HG02885 (cell line): ENCODE measurements at regions not wholly inside any gene's neighbourhood (a gene's known extent, or its start where the extent isn't known, plus 50 kb on each side); places are given as distances from the start of the nearest gene placed in this dataset.
"Not testable (repeated sequence)": the region's sequence is repeated elsewhere in the genome, so short reads cannot be mapped to it uniquely, and the experiment has no call there.

Source experiments
- ATAC-seq: cut with Tn5 transposase; IDR thresholded peaks from one replicate; pipeline ENCODE4 v1.9.1; 2021; ENCODE audit warnings: mild to moderate bottlenecking; ENCODE audit not compliant: unreplicated experiment, poor library complexity

DNA sequence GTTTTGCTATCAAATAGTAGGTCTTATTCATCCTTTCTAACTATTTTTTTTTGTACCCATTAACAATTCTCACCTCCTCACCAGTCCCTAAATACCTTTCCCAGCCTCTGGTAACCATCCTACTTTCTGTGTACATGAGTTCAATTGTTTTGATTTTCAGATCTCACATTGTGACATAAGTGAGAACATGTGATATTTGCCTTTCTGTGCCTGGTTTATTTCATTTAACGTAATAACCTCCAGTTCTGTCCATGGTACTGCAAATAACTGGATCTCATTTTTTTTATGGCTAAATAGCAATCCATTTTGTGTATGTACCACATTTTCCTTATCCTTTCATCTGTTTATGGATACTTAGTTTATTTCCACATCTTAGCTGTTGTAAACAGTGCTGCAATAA lies 181.9 kb upstream of the KIF2B start:
- no peak for ATAC-seq

DNA sequence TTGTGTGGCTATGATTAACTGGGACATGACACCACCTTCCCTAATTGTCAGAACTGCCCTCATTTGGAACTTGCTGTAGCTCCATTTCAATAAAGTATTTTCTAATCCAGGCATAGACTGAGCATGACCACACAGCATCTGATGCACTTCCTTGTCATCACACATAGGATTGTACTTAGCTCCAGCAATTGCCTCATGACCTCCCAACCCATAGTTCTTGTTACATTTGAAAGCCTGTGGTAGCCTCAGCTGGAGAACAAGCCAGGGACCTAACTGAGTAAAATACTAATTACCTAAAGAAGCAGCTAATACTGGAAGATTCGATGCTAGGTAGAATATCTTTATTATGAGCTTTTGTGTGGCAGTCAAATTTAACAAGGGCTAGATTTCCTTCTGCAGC lies 187.3 kb upstream of the KIF2B start:
- ATAC-seq, result no peak

GRCh38 chr17:53633856-53634255 lies 188.9 kb upstream of the KIF2B start:
- ATAC-seq, result no peak

DNA sequence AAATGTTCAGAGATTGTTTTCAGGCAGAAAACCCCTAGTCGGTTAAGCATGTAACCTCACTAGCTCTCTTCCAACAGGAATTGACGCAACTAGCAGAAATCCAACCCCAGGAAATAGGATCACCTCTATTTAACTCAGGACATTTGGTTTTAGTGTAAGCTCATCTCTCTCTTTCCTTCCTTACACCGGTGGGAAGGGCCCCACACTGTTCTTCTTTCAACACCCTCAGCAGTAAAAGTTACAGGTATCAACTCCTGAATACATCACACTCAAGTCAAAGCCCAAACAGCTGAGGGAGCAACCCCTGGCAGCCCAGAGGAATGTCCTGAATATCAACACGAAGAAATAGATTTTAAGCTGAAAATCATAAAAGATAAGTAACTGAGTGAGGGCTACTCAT lies 191.2 kb upstream of the KIF2B start:
- no peak for ATAC-seq

GRCh38 chr17:53630638-53631037 lies 192.1 kb upstream of the KIF2B start:
- ATAC-seq, result no peak

DNA sequence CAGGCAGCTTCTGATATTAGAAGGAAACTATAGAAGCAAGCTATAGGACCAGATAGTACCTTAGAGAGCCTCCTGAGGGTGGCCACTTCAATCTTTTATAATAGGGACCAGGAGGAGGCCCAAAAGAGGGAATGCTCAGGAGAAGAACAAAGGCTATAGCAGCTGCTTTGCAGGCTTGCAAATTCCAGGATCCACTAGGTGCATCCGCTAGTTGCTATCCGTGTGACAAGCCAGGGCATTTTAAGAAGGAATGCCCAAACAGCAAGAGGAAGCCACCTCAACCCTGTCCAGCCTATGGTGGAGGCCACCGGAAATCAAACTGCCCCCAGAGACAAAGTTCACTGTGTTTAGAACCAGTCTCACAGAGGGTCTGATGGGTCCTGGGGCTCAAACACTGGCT lies 192.6 kb upstream of the KIF2B start:
- ATAC-seq, result no peak

- ATAC-seq, result no peak
Observed at GRCh38 chr17:53629188-53629587, 193.5 kb upstream of the KIF2B start.

- ATAC-seq, result no peak
Observed at GRCh38 chr17:53628011-53628410, 194.7 kb upstream of the KIF2B start.

DNA sequence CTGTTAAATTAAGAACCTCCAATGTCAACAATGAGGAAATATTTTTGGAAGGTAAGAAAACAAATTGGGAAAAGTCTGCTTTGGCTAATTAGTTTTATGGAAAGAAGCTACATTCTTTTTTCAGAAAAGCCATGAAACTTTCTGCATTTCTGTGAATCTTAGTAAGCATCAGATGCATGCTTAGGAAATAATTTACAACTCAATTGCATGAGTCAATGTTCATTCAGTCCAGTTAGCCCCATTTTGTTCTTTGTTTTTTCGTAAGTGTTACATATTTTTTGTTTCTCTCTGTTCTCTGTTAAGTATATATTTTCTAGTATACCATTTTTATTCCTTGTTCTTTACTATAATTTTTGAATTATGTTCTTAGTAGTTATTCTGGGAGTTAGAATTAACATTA lies 195.2 kb upstream of the KIF2B start:
- no peak for ATAC-seq

- ATAC-seq, result no peak
Observed at GRCh38 chr17:53626286-53626685, 196.4 kb upstream of the KIF2B start.

- no peak for ATAC-seq
Observed at GRCh38 chr17:53619025-53619424, 203.7 kb upstream of the KIF2B start.

DNA sequence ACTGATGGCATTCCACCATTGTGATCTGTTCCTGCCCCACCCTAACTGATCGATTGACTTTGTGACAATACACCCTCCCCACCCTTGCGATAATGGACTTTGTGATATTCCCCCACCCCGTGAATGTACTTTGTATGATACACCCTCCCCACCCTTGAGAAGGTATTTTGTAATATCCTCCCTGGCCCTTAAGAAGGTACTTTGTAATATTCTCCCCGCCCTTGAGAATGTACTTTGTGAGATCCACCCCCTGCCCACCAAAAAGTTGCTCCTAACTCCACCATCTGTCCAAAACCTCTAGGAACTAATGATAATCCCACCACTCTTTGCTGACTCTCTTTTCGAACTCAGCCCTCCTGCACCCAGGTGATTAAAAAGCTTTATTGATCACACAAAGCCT lies 214.5 kb upstream of the KIF2B start:
- ATAC-seq, result not testable (repeated sequence)

GRCh38 chr17:53607475-53607874 lies 215.3 kb upstream of the KIF2B start:
- ATAC-seq, result no peak

DNA sequence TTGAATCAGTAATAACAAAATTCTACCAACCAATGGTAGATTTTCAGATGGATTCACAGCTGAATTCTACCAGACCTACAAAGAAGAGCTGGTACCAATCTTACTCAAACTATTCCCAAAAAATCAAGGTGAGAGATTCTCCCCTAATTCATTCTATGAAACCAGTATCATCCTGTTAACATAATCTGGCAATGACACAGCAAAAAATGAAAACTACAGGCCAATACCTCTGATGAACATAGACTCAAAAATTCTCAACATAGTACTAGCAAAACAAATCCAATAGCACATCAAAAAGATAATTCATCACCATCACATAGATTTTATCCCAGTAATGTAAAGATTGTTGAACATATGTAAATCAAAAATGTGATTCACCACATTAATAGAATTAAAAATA lies 234.4 kb upstream of the KIF2B start:
- ATAC-seq, result no peak

GRCh38 chr17:53574038-53574437 lies 248.7 kb upstream of the KIF2B start:
- no peak for ATAC-seq

DNA sequence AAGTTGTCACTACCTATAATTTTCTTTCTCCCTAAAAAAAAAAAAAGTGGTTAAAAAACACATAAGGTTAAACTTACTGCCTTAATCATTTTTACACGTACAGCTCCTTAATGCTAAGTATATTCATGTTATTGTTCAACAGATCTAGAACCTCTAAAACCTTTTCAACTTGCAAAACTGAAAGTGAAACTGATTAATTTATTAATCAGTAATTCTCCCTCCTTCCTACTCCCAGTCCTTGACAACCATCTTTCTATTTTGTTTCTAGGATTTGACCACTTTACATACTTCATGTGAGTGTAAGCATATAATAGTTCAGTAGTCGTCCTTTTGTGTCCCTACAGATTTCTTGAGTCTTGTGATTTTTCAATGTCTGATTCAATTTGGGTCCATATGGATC lies 251.4 kb upstream of the KIF2B start:
- ATAC-seq, result no peak

- ATAC-seq, result no peak
Observed at GRCh38 chr17:53570731-53571130, 252.0 kb upstream of the KIF2B start.

- ATAC-seq, result no peak
Observed at GRCh38 chr17:53560953-53561352, 261.8 kb upstream of the KIF2B start.

DNA sequence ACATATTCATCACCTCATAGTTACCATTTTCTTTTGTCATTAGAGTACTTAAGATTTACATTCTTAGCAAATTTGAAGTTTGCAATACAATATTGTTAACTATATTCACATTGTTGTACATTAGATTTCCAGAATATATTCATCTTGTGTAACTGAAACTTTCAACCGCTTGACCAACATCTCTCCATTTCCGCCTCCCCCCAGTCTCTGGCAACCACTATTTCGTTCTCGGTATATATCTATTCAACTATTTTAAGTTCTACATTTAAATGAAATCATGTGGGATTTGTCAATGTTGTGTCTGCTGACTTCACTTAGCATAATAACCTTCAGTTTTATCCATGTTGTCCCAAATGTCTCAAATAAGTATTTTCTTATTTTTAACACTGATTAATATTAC lies 274.5 kb upstream of the KIF2B start:
- ATAC-seq, result no peak

DNA sequence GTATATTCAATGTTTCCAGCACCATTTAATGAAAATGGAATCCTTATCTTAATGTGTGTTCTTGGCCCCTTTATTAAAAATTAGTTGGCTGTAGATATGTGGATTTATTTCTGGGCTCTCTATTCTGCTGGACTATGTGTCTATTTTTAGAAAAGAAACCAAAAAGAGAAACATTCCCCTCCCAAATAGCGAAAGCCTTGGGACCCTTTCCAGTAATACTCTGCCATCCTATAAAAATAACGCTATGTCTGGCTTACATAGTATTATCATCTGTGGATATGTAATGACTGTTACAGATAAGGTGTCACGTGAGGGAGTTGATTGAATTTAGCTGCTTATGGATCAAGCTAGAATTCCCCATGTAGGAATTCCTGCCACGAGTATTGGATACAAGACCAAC lies 279.3 kb upstream of the KIF2B start:
- no peak for ATAC-seq

DNA sequence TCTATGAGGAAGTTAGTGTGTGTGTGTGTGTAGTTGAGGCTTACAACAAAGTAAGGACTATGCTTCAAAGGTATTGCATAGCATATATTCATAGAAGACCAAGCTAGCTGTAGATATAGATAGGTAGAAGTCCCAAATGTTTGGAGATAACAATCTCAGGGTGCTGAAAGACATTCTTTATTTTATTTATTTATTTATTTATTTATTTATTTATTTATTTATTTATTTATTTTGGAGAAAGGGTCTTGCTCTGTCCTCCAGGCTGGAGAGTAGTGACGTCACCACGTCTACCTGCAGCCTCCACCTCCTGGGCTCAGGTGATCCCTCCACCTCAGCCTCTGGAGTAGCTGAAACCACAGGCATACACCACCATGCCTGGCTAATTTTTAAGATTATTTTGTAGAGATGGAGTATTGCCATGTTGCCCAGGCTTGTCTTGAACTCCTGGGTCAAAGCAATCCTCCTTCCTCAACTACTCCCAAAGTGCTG lies 284.6 kb upstream of the KIF2B start:
- ATAC-seq, result no peak

- no peak for ATAC-seq
Observed at GRCh38 chr17:53527473-53527872, 295.3 kb upstream of the KIF2B start.

- ATAC-seq, result no peak
Observed at GRCh38 chr17:53525590-53525989, 297.1 kb upstream of the KIF2B start.
